Stimulated activated CD4-positive, alpha-beta T cell treated with anti-CD3 and anti-CD28 coated beads, Interleukin-2, amount 100 ng/mL, for 4 hours (primary cell): ENCODE measurements at regions not wholly inside any gene's neighbourhood (a gene's known extent, or its start where the extent isn't known, plus 50 kb on each side); places are given as distances from the start of the nearest gene placed in this dataset.
"Not testable (repeated sequence)": the region's sequence is repeated elsewhere in the genome, so short reads cannot be mapped to it uniquely, and the experiment has no call there.

Experiments used
- DNase-seq: peaks from one replicate; pipeline ENCODE4 v3.0.0-alpha.2; 2020; ENCODE audit warnings: low read depth

DNA sequence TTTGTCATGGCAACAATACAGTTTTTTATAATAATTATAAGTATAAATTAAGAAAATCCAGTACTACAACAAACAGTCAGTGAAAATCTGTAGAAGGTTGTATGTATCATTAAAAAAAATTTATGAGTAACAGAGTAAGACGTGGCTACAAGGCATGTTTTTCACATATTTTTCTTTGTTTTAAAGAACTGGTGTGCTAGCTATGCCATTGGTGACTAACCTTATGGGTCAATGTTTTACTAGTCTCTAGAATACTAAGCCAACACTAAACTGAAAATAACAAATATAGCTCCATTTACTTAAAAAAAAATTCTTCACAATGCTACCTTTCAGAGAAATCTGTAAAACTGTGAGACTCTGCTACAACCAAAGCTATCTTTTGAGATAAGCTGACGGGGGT lies 261.5 kb downstream of the ADGRL2 start:
- DNase-seq: no peak

DNA sequence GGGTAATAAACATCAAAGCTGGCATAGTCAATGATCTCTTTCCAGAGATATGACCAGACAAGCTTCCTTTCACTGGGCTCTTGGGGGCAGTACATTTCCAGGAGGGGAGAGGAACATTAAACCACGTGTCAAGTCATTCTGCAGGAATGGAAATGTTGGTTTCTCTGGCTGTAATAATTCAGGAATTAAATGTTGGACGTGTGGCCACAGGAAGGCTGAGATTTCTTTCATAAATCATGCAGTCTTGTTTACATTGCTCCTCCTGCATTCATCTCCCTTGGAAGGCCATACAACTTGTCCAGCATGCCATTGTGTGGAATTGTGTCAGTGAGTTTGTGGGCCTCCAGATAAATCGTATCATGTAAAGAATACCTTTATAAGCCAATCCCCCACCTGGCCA lies 259.2 kb downstream of the ADGRL2 start:
- DNase-seq: no peak

DNA sequence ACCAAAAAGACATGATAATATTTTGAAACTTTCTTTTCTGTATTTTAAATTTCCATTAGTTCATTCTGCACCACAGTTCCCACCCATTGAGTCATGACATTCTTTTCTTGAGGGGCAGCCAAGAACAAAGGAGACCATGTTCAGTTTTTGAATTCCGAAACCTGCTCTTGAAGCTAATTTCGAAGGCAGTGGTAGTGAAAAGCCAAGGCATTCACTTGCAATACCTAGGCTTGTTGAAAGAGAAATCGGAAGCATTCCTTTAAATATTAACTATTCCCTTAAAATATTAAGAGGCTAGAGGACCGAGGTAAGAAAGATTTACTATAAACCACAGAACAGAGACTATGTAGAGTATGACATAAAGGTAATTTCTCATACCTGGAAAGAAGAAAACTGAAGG lies 256.3 kb downstream of the ADGRL2 start:
- DNase-seq: no peak

DNA sequence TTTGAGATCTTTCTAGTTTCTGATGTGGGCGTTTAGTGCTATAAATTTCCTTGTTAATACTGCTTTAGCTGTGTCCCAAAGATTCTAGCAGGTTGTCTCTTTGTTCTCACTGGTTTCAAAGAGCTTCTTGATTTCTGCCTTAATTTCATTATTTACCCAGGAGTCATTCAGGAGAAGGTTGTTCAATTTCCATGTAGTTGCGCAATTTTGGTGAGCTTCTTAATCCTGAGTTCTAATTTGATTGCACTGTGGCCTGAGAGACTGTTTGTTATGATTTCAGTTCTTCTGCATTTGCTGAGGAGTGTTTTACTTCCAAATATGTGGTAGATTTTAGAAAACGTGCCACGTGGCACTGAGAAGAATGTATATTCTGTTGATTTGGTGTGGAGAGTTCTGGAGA lies 254.6 kb downstream of the ADGRL2 start:
- not testable (repeated sequence) for DNase-seq

DNA sequence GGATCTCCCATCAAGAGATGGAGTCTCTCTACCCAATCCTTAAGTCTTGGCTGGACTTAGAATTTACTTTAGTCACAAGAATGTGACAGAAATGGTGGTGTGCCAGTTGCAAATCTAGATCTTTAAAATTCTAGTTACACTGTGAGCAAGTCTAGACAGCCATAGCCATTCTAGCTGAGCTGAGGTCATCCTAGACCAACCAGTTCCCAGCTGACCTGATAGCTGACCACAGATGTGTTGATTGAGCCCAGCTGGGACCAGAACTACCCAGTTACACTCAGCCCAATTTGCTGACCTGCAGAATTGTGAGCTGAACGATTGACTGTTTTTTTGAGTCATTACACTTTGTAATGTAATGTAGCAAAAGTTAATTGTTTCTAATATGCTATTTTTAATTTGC lies 251.8 kb downstream of the ADGRL2 start:
- no peak for DNase-seq

DNA sequence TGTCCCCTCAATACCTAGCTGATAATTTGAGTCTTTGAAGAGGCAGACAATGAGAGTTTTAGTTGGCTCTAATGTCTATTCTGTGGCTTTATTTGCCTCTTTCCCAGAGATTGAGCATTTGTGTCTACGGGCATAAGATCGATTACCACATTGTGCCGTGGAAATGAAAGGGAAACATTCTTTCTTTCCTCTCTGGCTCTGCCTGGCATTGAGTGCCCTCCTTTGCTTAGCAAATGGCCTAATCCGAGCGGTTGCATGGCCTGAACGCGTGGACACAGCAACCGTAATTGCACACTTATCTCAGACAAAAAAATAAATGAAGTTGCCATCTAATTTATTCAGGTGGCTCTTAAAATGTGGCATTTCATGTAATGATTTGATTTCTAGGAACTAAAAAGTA lies 247.9 kb downstream of the ADGRL2 start:
- no peak for DNase-seq

DNA sequence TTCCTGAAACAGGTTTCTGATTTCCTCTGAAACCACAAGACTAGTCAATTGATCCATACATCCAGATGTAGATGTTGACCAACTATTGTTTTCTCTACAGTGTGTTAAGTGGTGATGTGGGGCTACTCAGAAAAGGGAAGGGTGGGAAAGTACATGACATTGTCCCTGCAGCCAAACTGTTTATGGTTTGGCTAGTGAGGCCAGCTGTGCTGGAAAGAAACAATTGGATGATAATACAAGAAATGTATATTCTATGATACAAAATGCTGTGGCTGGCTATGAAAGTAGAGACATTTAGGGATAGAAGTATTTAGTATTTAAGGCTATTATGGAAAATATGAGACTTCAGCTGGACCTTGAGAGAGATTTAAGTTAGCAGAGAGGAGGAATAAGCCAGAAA lies 244.5 kb downstream of the ADGRL2 start:
- no peak for DNase-seq

DNA sequence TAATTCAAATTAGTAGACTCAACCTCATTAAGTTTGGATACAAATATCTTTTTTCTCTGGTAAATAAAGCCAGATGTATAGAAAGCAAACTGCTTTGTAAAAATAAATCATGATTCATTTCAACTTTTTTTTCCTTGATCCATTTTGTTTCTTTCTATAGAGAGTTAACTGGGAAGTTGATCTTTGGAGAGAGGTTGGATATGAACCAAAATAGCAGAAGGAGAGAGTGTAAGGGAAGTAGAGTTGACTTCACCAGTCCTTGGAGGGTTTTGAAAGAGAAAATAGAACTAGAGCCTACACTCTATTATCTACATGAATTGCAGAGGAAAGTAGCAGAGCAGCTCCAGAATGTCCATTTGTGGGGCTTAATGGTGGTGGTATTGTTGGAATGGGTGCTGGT lies 243.8 kb downstream of the ADGRL2 start:
- no peak for DNase-seq

DNA sequence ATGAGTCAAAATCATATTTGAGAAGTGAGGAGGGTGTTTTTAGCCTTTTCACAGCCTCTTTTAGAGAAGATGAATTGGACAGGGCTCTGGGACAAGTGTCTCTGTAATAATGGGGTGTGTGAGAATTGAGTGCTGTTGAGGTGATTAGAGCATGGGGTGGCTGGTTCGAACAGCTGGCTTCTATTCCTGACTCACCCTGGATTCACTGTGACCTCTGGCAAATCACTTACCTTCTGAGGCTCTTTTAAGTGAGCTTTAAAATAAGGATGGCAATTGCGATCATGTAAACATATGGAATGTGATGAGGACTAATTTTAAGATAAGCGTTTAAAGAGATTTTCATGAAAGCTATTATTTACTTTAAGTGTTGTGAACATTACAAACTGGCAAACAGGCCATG lies 243.4 kb downstream of the ADGRL2 start:
- no peak for DNase-seq

DNA sequence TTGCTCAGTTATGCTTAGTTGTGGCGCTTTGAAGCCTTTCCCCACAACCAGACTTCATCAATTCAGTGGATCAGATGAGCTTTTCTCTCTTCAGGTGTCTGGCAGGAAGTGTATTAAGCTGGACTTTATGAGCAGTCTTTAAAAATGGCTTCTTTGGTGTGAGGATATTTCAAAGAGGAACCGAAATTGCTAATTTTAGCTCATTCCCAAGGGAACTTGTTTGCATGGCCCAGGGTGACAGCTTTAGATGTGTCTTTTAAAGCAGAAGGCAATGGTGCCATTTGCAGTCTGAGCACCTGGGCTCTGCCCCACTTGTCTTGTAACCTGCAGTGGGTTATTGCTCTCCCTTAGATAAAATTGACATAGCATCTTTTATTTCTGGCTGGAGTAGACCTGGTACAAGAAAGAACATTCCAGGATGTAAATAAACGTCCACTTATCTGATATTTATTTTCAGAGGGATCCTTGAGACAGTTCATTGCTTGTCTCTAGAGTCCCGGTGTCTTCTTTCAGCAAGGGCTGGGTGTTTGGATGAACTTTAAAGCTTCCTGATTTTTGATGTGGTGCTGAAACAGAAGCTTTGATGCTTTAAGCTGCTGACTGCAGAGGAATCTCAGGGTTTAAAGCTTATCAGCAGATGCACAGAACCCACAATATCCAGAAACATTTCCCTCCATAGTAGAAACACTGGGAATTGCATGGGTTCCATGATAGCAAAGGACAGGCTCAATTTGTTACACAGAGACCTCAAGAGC lies 241.7 kb downstream of the ADGRL2 start:
- no peak for DNase-seq
